GM12865 (cell line): ENCODE measurements at regions not wholly inside any gene's neighbourhood (a gene's known extent, or its start where the extent isn't known, plus 50 kb on each side); places are given as distances from the start of the nearest gene placed in this dataset.

Source experiments
- DNase-seq: peaks from one replicate; pipeline ENCODE4 v3.0.0; 2010; ENCODE audit warnings: low read depth
- H3K4me3 ChIP-seq: 2 replicates; pipeline ENCODE4 v1.5.1; 2011; ENCODE audit warnings: mild to moderate bottlenecking, low read depth, low read length, control low read depth
- CTCF ChIP-seq: IDR thresholded peaks from 2 replicates; pipeline ENCODE4 v1.5.1; 2011; ENCODE audit warnings: low read length, control low read depth, low read depth, inconsistent platforms; ENCODE audit not compliant: insufficient read depth; ENCODE audit errors: missing control alignments

GRCh38 chr6:142568857-142569597 lies 267.2 kb downstream of the ADGRG6 start:
- H3K4me3 ChIP-seq = no peak overlapping the region
- no peak for TF ChIP-seq CTCF
- DNase-seq = peak; percentile 11

GRCh38 chr6:142569676-142570075 lies 267.9 kb downstream of the ADGRG6 start:
- no peak overlapping the region for H3K4me3 ChIP-seq
- peak; percentile 15 for DNase-seq

GRCh38 chr6:142570221-142570671 lies 268.4 kb downstream of the ADGRG6 start:
- DNase-seq = peak; percentile 26
- no peak for TF ChIP-seq CTCF
- H3K4me3 ChIP-seq = no peak overlapping the region

More at GRCh38 chr6:142569676-142570075, 267.9 kb downstream of the ADGRG6 start:
- no peak for TF ChIP-seq CTCF

- no peak for DNase-seq
- TF ChIP-seq CTCF = no peak
- H3K4me3 ChIP-seq = no peak overlapping the region
Measured at GRCh38 chr6:142592876-142593275, 291.1 kb downstream of the ADGRG6 start.

- TF ChIP-seq CTCF = no peak
- no peak overlapping the region for H3K4me3 ChIP-seq
Measured at GRCh38 chr6:142597836-142598235, 296.0 kb downstream of the ADGRG6 start.

GRCh38 chr6:142601427-142601826 lies 299.6 kb downstream of the ADGRG6 start:
- TF ChIP-seq CTCF = no peak
- DNase-seq = no peak
- H3K4me3 ChIP-seq = no peak overlapping the region

More at GRCh38 chr6:142597836-142598235, 296.0 kb downstream of the ADGRG6 start:
- no peak for DNase-seq

- DNase-seq = no peak
- H3K4me3 ChIP-seq = no peak overlapping the region
- TF ChIP-seq CTCF = no peak
Measured at GRCh38 chr6:142602972-142603371, 301.2 kb downstream of the ADGRG6 start.
